K562 (cell line): ENCODE measurements at regions not wholly inside any gene's neighbourhood (a gene's known extent, or its start where the extent isn't known, plus 50 kb on each side); places are given as distances from the start of the nearest gene placed in this dataset.

Source experiments
- HSF4 ChIP-seq: fragments of 250-450 bp; sonication (Bioruptor Pico); IDR thresholded peaks from 2 replicates; pipeline ENCODE4 v2.1.2; 2022; ENCODE audit warnings: mild to moderate bottlenecking, moderate library complexity, borderline replicate concordance
- TF ChIP-seq, protein P1 (sequence below), 3 experiments: fragments of 200-800 bp in 1 of 3; fragments of 250-450 bp in 1 of 3; fragments of 450-650 bp in 1 of 3; sonication (Bioruptor Pico) in 1 of 3; sonication (Bioruptor generic) in 1 of 3; formaldehyde crosslinking in 1 of 3; IDR thresholded peaks; 2 replicates each; pipeline versions ENCODE4 v1.6.1 to v1.8.0; 2016 to 2022; ENCODE audit warnings: mild to moderate bottlenecking in 2 of 3, missing genetic modification characterization in 2 of 3, missing compliant biosample characterization in 1 of 3, moderate library complexity in 1 of 3

DNA sequence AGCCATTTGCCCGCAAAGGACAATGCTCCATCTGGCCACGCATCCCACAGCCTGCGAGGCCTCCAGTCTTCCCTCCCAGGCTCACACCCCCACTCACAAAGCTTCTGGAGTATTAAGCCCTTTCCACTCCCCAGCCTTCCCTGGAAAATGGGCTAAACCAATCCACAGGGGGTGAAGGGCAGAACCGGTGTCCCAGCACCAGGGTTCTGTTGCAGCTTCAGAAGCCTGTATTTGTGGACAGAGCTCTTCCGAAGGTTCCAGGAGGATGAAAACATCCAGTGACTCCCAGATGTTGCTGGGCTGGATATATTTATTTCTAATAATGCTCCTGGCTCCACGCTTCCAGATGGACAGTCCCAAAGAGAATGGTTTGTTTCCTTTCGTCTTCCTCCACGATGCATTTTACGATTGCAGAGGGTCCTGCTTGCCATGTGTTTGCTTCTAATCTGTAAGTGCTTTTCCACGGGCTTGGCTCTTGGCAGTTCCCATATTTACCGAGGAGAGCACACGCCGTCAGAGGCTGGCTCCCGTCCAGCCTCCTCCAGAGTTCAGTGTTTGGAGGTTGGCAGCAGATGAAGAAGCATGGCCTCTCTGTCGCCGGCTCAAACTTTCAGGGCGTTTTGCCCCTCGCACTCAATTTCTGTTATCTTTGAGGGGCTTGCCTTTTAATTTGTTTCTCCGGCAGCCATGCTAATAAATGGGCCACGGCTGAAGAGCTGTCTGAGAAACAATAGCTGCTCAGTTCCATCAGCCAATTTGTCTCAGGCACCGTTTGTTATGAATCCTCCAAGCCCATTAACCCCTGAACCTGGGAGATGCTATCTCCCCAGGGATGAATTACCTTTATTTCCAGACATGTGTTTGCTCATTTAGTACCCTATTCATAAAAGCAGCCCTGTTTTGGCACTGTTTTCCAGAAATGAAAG lies 367.9 kb upstream of the PROK2 start (continued):
- TF ChIP-seq, protein P1, sequence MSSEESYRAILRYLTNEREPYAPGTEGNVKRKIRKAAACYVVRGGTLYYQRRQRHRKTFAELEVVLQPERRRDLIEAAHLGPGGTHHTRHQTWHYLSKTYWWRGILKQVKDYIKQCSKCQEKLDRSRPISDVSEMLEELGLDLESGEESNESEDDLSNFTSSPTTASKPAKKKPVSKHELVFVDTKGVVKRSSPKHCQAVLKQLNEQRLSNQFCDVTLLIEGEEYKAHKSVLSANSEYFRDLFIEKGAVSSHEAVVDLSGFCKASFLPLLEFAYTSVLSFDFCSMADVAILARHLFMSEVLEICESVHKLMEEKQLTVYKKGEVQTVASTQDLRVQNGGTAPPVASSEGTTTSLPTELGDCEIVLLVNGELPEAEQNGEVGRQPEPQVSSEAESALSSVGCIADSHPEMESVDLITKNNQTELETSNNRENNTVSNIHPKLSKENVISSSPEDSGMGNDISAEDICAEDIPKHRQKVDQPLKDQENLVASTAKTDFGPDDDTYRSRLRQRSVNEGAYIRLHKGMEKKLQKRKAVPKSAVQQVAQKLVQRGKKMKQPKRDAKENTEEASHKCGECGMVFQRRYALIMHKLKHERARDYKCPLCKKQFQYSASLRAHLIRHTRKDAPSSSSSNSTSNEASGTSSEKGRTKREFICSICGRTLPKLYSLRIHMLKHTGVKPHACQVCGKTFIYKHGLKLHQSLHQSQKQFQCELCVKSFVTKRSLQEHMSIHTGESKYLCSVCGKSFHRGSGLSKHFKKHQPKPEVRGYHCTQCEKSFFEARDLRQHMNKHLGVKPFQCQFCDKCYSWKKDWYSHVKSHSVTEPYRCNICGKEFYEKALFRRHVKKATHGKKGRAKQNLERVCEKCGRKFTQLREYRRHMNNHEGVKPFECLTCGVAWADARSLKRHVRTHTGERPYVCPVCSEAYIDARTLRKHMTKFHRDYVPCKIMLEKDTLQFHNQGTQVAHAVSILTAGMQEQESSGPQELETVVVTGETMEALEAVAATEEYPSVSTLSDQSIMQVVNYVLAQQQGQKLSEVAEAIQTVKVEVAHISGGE (CRISPR knock-in tag; IDR thresholded peaks at IDR 0.05), result peak in 1 of 3 experiments; percentile 33; a peak in 1 of 6 replicates
- peak; percentile 11; the same call in 1 of the 2 replicates for TF ChIP-seq HSF4 (CRISPR knock-in tag)
- TF ChIP-seq, all 486 proteins: peak for 56
